GM23248 (cell line): ENCODE measurements at regions not wholly inside any gene's neighbourhood (a gene's known extent, or its start where the extent isn't known, plus 50 kb on each side); places are given as distances from the start of the nearest gene placed in this dataset.

ENCODE experiments used
- EZH2 ChIP-seq: fragments of 200-600 bp; sonication (generic); IDR thresholded peaks from 2 replicates; pipeline ENCODE4 v1.6.1; 2018; ENCODE audit warnings: antibody characterized with exemption, mild to moderate bottlenecking; ENCODE audit not compliant: insufficient read depth, poor library complexity, severe bottlenecking
- EZH2phosphoT487 ChIP-seq: fragments of 200-600 bp; sonication (generic); IDR thresholded peaks from 2 replicates; pipeline ENCODE4 v1.6.1; 2018; ENCODE audit warnings: antibody characterized with exemption, moderate library complexity, mild to moderate bottlenecking, low read depth; ENCODE audit not compliant: insufficient read depth

- no peak for TF ChIP-seq EZH2
- no peak for TF ChIP-seq EZH2phosphoT487
Measured at GRCh38 chr6:10310826-10311225, 104.0 kb downstream of the TFAP2A start.
